ENCODE measurements at regions not wholly inside any gene's neighbourhood (a gene's known extent, or its start where the extent isn't known, plus 50 kb on each side); places are given as distances from the start of the nearest gene placed in this dataset.

DNA sequence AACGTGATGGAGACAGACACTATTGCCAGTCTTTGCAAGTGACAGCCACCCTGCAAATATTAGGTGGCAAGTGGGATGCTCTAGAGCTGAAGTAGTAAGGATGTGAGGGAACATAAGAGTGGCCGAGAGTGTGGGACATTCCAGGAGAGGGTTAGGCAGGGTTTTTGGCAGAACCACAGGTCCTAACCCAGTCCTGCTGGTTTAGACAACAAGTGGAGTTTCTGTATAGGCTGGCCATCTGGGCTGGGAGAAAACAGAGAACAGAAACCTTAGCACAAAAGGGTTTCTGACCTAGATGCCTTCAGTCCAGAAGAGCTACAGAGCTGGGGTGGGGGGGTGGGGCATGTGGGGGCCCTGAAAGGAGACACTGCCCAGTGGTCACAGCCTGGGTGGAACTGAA lies 107.4 kb downstream of the TMEM174 start:
- H3K4me3 ChIP-seq, result no peak overlapping the region
- no peaks in the 10 kb centered on the region for H3K27me3 ChIP-seq (ENCODE audit: insufficient read depth)
- TF ChIP-seq, protein P1, sequence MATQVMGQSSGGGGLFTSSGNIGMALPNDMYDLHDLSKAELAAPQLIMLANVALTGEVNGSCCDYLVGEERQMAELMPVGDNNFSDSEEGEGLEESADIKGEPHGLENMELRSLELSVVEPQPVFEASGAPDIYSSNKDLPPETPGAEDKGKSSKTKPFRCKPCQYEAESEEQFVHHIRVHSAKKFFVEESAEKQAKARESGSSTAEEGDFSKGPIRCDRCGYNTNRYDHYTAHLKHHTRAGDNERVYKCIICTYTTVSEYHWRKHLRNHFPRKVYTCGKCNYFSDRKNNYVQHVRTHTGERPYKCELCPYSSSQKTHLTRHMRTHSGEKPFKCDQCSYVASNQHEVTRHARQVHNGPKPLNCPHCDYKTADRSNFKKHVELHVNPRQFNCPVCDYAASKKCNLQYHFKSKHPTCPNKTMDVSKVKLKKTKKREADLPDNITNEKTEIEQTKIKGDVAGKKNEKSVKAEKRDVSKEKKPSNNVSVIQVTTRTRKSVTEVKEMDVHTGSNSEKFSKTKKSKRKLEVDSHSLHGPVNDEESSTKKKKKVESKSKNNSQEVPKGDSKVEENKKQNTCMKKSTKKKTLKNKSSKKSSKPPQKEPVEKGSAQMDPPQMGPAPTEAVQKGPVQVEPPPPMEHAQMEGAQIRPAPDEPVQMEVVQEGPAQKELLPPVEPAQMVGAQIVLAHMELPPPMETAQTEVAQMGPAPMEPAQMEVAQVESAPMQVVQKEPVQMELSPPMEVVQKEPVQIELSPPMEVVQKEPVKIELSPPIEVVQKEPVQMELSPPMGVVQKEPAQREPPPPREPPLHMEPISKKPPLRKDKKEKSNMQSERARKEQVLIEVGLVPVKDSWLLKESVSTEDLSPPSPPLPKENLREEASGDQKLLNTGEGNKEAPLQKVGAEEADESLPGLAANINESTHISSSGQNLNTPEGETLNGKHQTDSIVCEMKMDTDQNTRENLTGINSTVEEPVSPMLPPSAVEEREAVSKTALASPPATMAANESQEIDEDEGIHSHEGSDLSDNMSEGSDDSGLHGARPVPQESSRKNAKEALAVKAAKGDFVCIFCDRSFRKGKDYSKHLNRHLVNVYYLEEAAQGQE (IDR thresholded peaks at IDR 0.05; ENCODE audit: unreplicated experiment), result no peak
- no peaks in the 10 kb centered on the region for H3K79me2 ChIP-seq (replicated peaks; ENCODE audit: insufficient read depth)
- H3K9me2 ChIP-seq (ENCODE audit: insufficient read depth), result no peaks in the 10 kb centered on the region; the same call in 1 of the 2 replicates
- H3K27ac ChIP-seq (ENCODE audit: low read depth), result no peak overlapping the region
- peaks cover 34% of the 10 kb centered on the region for H3K4me1 Mint-ChIP-seq
- ATAC-seq, result no peak
- no peaks in the 10 kb centered on the region for H3F3A ChIP-seq (replicated peaks; ENCODE audit: low read depth)
- H2AFZ ChIP-seq, result 0 out of 2 replicates have a peak overlapping the region, but pooled peaks have one; percentile 38
- no peaks in the 10 kb centered on the region for H3K36me3 ChIP-seq (ENCODE audit: insufficient read depth)
- no peaks in the 10 kb centered on the region for H3K36me3 Mint-ChIP-seq (ENCODE audit: low read depth)
- H3K27me3 Mint-ChIP-seq (ENCODE audit: insufficient read depth, low read depth, poor library complexity), result peaks cover 7% of the 10 kb centered on the region
- H3K4me2 ChIP-seq, result no peak overlapping the region
- H3K27ac Mint-ChIP-seq, result no peak overlapping the region
- no peak overlapping the region for H3K4me3 Mint-ChIP-seq
- H3K4me1 ChIP-seq (ENCODE audit: insufficient read depth), result peaks cover 24% of the 10 kb centered on the region
- H3K9me3 Mint-ChIP-seq, result no peaks in the 10 kb centered on the region
- H4K20me1 ChIP-seq (replicated peaks; ENCODE audit: insufficient read depth), result no peaks in the 10 kb centered on the region
- DNase-seq (ENCODE audit: low spot score), result no peak

DNA sequence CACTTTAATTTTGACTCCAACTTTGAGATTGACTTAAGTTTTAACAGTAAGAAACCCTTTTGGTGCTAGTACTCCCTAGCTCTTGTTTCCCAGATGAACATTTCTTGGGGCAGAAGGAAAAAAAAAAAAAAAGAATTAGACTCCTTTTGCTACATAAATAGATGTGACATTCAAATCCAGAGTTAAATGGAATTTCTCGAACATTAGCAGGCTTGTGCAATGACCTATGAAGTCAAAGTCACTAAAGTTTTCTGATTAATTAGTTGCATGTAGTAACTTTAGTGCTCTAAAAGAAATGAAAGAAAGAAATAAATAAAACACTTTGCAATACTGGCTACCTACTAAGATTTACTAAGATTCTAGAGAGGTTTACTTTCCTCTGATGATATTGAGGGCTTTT lies 106.8 kb downstream of the TMEM174 start:
- Histone ChIP-seq H3F3A (replicated peaks; ENCODE audit: low read depth) (no peaks in the 10 kb centered on the region), H3K36me3 (ENCODE audit: insufficient read depth) (no peaks in the 10 kb centered on the region), H3K9me2 (ENCODE audit: insufficient read depth) (no peaks in the 10 kb centered on the region; the same call in 1 of the 2 replicates), H4K20me1 (replicated peaks; ENCODE audit: insufficient read depth) (no peaks in the 10 kb centered on the region), H3K27ac (ENCODE audit: low read depth) (no peak overlapping the region), H3K4me3 (no peak overlapping the region), H3K4me1 (ENCODE audit: insufficient read depth) (peaks cover 27% of the 10 kb centered on the region), H3K27me3 (ENCODE audit: insufficient read depth) (no peaks in the 10 kb centered on the region), H2AFZ (no peak overlapping the region), H3K4me2 (no peak overlapping the region), H3K79me2 (replicated peaks; ENCODE audit: insufficient read depth) (no peaks in the 10 kb centered on the region)
- Mint-ChIP-seq H3K27me3 (ENCODE audit: insufficient read depth, low read depth, poor library complexity) (peaks cover 7% of the 10 kb centered on the region), H3K9me3 (no peaks in the 10 kb centered on the region), H3K4me1 (peaks cover 37% of the 10 kb centered on the region), H3K27ac (no peak overlapping the region), H3K4me3 (no peak overlapping the region), H3K36me3 (ENCODE audit: low read depth) (no peaks in the 10 kb centered on the region)
- no peak for ATAC-seq
- DNase-seq (ENCODE audit: low spot score), result no peak
- no peak for TF ChIP-seq POLR2AphosphoS5 (IDR thresholded peaks at IDR 0.05; ENCODE audit: low read depth)
- no peak for TF ChIP-seq CREB1 (CRISPR knock-in tag; IDR thresholded peaks at IDR 0.05; ENCODE audit: low read depth)
- TF ChIP-seq, protein P2, sequence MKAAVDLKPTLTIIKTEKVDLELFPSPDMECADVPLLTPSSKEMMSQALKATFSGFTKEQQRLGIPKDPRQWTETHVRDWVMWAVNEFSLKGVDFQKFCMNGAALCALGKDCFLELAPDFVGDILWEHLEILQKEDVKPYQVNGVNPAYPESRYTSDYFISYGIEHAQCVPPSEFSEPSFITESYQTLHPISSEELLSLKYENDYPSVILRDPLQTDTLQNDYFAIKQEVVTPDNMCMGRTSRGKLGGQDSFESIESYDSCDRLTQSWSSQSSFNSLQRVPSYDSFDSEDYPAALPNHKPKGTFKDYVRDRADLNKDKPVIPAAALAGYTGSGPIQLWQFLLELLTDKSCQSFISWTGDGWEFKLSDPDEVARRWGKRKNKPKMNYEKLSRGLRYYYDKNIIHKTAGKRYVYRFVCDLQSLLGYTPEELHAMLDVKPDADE (IDR thresholded peaks at IDR 0.05), result no peak
- no peak for TF ChIP-seq EZH2 (IDR thresholded peaks at IDR 0.05; ENCODE audit: low read depth, unreplicated experiment)
- TF ChIP-seq, protein P3, sequence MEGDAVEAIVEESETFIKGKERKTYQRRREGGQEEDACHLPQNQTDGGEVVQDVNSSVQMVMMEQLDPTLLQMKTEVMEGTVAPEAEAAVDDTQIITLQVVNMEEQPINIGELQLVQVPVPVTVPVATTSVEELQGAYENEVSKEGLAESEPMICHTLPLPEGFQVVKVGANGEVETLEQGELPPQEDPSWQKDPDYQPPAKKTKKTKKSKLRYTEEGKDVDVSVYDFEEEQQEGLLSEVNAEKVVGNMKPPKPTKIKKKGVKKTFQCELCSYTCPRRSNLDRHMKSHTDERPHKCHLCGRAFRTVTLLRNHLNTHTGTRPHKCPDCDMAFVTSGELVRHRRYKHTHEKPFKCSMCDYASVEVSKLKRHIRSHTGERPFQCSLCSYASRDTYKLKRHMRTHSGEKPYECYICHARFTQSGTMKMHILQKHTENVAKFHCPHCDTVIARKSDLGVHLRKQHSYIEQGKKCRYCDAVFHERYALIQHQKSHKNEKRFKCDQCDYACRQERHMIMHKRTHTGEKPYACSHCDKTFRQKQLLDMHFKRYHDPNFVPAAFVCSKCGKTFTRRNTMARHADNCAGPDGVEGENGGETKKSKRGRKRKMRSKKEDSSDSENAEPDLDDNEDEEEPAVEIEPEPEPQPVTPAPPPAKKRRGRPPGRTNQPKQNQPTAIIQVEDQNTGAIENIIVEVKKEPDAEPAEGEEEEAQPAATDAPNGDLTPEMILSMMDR (conservative IDR thresholded peaks at IDR 0.05; ENCODE audit: low read depth in 2 of 2), result no peak
- TF ChIP-seq, protein P4, sequence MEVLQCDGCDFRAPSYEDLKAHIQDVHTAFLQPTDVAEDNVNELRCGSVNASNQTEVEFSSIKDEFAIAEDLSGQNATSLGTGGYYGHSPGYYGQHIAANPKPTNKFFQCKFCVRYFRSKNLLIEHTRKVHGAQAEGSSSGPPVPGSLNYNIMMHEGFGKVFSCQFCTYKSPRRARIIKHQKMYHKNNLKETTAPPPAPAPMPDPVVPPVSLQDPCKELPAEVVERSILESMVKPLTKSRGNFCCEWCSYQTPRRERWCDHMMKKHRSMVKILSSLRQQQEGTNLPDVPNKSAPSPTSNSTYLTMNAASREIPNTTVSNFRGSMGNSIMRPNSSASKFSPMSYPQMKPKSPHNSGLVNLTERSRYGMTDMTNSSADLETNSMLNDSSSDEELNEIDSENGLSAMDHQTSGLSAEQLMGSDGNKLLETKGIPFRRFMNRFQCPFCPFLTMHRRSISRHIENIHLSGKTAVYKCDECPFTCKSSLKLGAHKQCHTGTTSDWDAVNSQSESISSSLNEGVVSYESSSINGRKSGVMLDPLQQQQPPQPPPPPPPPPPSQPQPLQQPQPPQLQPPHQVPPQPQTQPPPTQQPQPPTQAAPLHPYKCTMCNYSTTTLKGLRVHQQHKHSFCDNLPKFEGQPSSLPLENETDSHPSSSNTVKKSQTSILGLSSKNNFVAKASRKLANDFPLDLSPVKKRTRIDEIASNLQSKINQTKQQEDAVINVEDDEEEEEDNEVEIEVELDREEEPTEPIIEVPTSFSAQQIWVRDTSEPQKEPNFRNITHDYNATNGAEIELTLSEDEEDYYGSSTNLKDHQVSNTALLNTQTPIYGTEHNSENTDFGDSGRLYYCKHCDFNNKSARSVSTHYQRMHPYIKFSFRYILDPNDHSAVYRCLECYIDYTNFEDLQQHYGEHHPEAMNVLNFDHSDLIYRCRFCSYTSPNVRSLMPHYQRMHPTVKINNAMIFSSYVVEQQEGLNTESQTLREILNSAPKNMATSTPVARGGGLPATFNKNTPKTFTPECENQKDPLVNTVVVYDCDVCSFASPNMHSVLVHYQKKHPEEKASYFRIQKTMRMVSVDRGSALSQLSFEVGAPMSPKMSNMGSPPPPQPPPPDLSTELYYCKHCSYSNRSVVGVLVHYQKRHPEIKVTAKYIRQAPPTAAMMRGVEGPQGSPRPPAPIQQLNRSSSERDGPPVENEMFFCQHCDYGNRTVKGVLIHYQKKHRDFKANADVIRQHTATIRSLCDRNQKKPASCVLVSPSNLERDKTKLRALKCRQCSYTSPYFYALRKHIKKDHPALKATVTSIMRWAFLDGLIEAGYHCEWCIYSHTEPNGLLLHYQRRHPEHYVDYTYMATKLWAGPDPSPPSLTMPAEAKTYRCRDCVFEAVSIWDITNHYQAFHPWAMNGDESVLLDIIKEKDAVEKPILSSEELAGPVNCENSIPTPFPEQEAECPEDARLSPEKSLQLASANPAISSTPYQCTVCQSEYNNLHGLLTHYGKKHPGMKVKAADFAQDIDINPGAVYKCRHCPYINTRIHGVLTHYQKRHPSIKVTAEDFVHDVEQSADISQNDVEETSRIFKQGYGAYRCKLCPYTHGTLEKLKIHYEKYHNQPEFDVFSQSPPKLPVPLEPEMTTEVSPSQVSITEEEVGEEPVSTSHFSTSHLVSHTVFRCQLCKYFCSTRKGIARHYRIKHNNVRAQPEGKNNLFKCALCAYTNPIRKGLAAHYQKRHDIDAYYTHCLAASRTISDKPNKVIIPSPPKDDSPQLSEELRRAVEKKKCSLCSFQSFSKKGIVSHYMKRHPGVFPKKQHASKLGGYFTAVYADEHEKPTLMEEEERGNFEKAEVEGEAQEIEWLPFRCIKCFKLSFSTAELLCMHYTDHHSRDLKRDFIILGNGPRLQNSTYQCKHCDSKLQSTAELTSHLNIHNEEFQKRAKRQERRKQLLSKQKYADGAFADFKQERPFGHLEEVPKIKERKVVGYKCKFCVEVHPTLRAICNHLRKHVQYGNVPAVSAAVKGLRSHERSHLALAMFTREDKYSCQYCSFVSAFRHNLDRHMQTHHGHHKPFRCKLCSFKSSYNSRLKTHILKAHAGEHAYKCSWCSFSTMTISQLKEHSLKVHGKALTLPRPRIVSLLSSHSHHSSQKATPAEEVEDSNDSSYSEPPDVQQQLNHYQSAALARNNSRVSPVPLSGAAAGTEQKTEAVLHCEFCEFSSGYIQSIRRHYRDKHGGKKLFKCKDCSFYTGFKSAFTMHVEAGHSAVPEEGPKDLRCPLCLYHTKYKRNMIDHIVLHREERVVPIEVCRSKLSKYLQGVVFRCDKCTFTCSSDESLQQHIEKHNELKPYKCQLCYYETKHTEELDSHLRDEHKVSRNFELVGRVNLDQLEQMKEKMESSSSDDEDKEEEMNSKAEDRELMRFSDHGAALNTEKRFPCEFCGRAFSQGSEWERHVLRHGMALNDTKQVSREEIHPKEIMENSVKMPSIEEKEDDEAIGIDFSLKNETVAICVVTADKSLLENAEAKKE (CRISPR knock-in tag; IDR thresholded peaks at IDR 0.05), result no peak
- TF ChIP-seq STAT1 (IDR thresholded peaks at IDR 0.05; ENCODE audit: unreplicated experiment), result no peak
- TF ChIP-seq ZNF114 (CRISPR knock-in tag; IDR thresholded peaks at IDR 0.05), result no peak
